SK-N-SH treated with all-trans-retinoic acid at 6 μM for 48 hours (cell line): ENCODE measurements at regions not wholly inside any gene's neighbourhood (a gene's known extent, or its start where the extent isn't known, plus 50 kb on each side); places are given as distances from the start of the nearest gene placed in this dataset.

ENCODE experiments used
- ARNTL ChIP-seq: fragments of 450-650 bp; formaldehyde crosslinking; IDR thresholded peaks from 2 replicates; pipeline ENCODE4 v1.5.0; 2020; ENCODE audit warnings: low read depth, mild to moderate bottlenecking, moderate library complexity, borderline replicate concordance
- CSDC2 ChIP-seq: fragments of 250-450 bp; sonication (Bioruptor Pico); IDR thresholded peaks from 2 replicates; pipeline ENCODE4 v1.5.0; 2020; ENCODE audit warnings: mild to moderate bottlenecking, moderate library complexity
- PATZ1 ChIP-seq: fragments of 250-450 bp; sonication (Bioruptor Pico); IDR thresholded peaks from 2 replicates; pipeline ENCODE4 v1.8.0; 2020; ENCODE audit warnings: mild to moderate bottlenecking, moderate library complexity, borderline replicate concordance
- POU6F1 ChIP-seq: fragments of 250-450 bp; sonication (Bioruptor Pico); IDR thresholded peaks from 2 replicates; pipeline ENCODE4 v1.8.0; 2021; ENCODE audit warnings: low read depth, mild to moderate bottlenecking, moderate library complexity, borderline replicate concordance
- TOX ChIP-seq: fragments of 250-450 bp; sonication (Bioruptor Pico); IDR thresholded peaks from 2 replicates; pipeline ENCODE4 v1.8.0; 2021; ENCODE audit warnings: mild to moderate bottlenecking, moderate library complexity, borderline replicate concordance
- ZFP3 ChIP-seq: fragments of 250-450 bp; sonication (Bioruptor Pico); IDR thresholded peaks from 2 replicates; pipeline ENCODE4 v1.5.0; 2020; ENCODE audit warnings: mild to moderate bottlenecking, moderate library complexity
- ZNF70 ChIP-seq: fragments of 450-650 bp; formaldehyde crosslinking; IDR thresholded peaks from 2 replicates; pipeline ENCODE4 v1.5.0; 2020; ENCODE audit warnings: mild to moderate bottlenecking, moderate library complexity
- ZNF8 ChIP-seq: fragments of 450-650 bp; formaldehyde crosslinking; IDR thresholded peaks from 2 replicates; pipeline ENCODE4 v1.5.0; 2020; ENCODE audit warnings: mild to moderate bottlenecking, moderate library complexity

GRCh38 chr3:87607234-87607633 is 330.9 kb upstream of the POU1F1 start:
- TF ChIP-seq ZNF8 (CRISPR knock-in tag) (no peak), POU6F1 (no peak), TOX (CRISPR knock-in tag) (no peak), ZFP3 (CRISPR knock-in tag) (no peak), ZNF70 (CRISPR knock-in tag) (no peak), CSDC2 (CRISPR knock-in tag) (no peak), ARNTL (no peak), PATZ1 (no peak)
